GM19395 (cell line): ENCODE measurements at regions not wholly inside any gene's neighbourhood (a gene's known extent, or its start where the extent isn't known, plus 50 kb on each side); places are given as distances from the start of the nearest gene placed in this dataset.

Experiments used
- ATAC-seq: cut with Tn5 transposase; IDR thresholded peaks from one replicate; pipeline ENCODE4 v1.9.1; 2021; ENCODE audit warnings: mild to moderate bottlenecking, moderate library complexity; ENCODE audit not compliant: unreplicated experiment

- no peak for ATAC-seq
These were observed 123.3 kb upstream of the MED13L start for GRCh38 chr12:116400636-116401372.

GRCh38 chr12:116401565-116401964 lies 124.1 kb upstream of the MED13L start:
- no peak for ATAC-seq

- no peak for ATAC-seq
These were observed 124.9 kb upstream of the MED13L start for GRCh38 chr12:116402163-116402939.

GRCh38 chr12:116403546-116403945 lies 126.1 kb upstream of the MED13L start:
- no peak for ATAC-seq

GRCh38 chr12:116404247-116404646 lies 126.8 kb upstream of the MED13L start:
- no peak for ATAC-seq

- ATAC-seq = no peak
These were observed 127.6 kb upstream of the MED13L start for GRCh38 chr12:116404913-116405611.

GRCh38 chr12:116406529-116406928 lies 129.0 kb upstream of the MED13L start:
- no peak for ATAC-seq

GRCh38 chr12:116408489-116409250 lies 131.2 kb upstream of the MED13L start:
- no peak for ATAC-seq

GRCh38 chr12:116411977-116412376 lies 134.5 kb upstream of the MED13L start:
- no peak for ATAC-seq

- ATAC-seq = no peak
These were observed 137.4 kb upstream of the MED13L start for GRCh38 chr12:116414891-116415290.

GRCh38 chr12:116415408-116416108 lies 138.1 kb upstream of the MED13L start:
- ATAC-seq = no peak

GRCh38 chr12:116416166-116416565 lies 138.7 kb upstream of the MED13L start:
- no peak for ATAC-seq

- ATAC-seq = no peak
These were observed 140.6 kb upstream of the MAP1LC3B2 start for GRCh38 chr12:116418551-116418950.

GRCh38 chr12:116420227-116420880 lies 138.8 kb upstream of the MAP1LC3B2 start:
- no peak for ATAC-seq

GRCh38 chr12:116421785-116422538 lies 137.2 kb upstream of the MAP1LC3B2 start:
- ATAC-seq = no peak

- ATAC-seq = no peak
These were observed 136.1 kb upstream of the MAP1LC3B2 start for GRCh38 chr12:116423094-116423493.

GRCh38 chr12:116425256-116426193 lies 133.7 kb upstream of the MAP1LC3B2 start:
- ATAC-seq = no peak
